GM12878 (cell line): ENCODE measurements at regions not wholly inside any gene's neighbourhood (a gene's known extent, or its start where the extent isn't known, plus 50 kb on each side); places are given as distances from the start of the nearest gene placed in this dataset.

Experiments
- CTCF ChIP-seq, 3 experiments: IDR thresholded peaks in 2 of 3; conservative IDR thresholded peaks in 1 of 3; 2 replicates each; pipeline ENCODE4 v1.5.1; 2011; ENCODE audit warnings: low read depth in 3 of 3, low read length in 3 of 3, mild to moderate bottlenecking in 3 of 3, control low read depth in 2 of 3, moderate library complexity in 2 of 3, inconsistent platforms in 1 of 3, mixed read lengths in 1 of 3; ENCODE audit not compliant: control insufficient read depth in 2 of 3, insufficient read depth in 1 of 3; ENCODE audit errors: extremely low read depth in 1 of 3
- CUX1 ChIP-seq: IDR thresholded peaks from 2 replicates; pipeline ENCODE4 v1.6.1; 2012; ENCODE audit warnings: improper control_type of control experiment, low read depth, low read length; ENCODE audit not compliant: insufficient replicate concordance
- EP300 ChIP-seq, 2 experiments: fragments of 150-350 bp in 1 of 2; IDR thresholded peaks; 2 replicates each; pipeline ENCODE4 v1.6.1; 2011 to 2012; ENCODE audit warnings: low read depth in 2 of 2, low read length in 2 of 2, borderline replicate concordance in 1 of 2, improper control_type of control experiment in 1 of 2, inconsistent platforms in 1 of 2; ENCODE audit not compliant: control insufficient read depth in 1 of 2
- EZH2 ChIP-seq: IDR thresholded peaks from 2 replicates; pipeline ENCODE4 v1.6.1; 2012; ENCODE audit warnings: low read depth, mild to moderate bottlenecking, control low read depth, inconsistent platforms, low read length, borderline replicate concordance; ENCODE audit not compliant: control insufficient read depth
- GABPA ChIP-seq: IDR thresholded peaks from 2 replicates; pipeline ENCODE4 v1.6.1; 2014; ENCODE audit warnings: antibody characterized with exemption, low read depth, mild to moderate bottlenecking, inconsistent platforms
- MXI1 ChIP-seq: fragments of 150-350 bp; IDR thresholded peaks from 2 replicates; pipeline ENCODE4 v1.6.1; 2011; ENCODE audit warnings: low read depth, mild to moderate bottlenecking, inconsistent platforms, low read length, improper control_type of control experiment
- POLR2AphosphoS5 ChIP-seq: IDR thresholded peaks from 2 replicates; pipeline ENCODE4 v1.6.1; 2011; ENCODE audit warnings: mild to moderate bottlenecking, low read length, inconsistent platforms
- POU2F2 ChIP-seq: IDR thresholded peaks from 3 replicates; pipeline ENCODE4 v1.6.1; 2011; ENCODE audit warnings: low read depth, mild to moderate bottlenecking, low read length, borderline replicate concordance
- SUZ12 ChIP-seq: fragments of 200-600 bp; sonication (generic); IDR thresholded peaks from one replicate; pipeline ENCODE4 v1.6.1; 2018; ENCODE audit warnings: antibody characterized with exemption, mild to moderate bottlenecking; ENCODE audit not compliant: unreplicated experiment
- TAF1 ChIP-seq: IDR thresholded peaks from 2 replicates; pipeline ENCODE4 v1.6.1; 2011; ENCODE audit warnings: mild to moderate bottlenecking, low read depth, low read length, borderline replicate concordance
- TCF3 ChIP-seq: IDR thresholded peaks from 2 replicates; pipeline ENCODE4 v1.6.1; 2012; ENCODE audit warnings: low read depth, mild to moderate bottlenecking, low read length, borderline replicate concordance; ENCODE audit not compliant: insufficient read depth
- TF ChIP-seq, protein P1 (sequence below): fragments of 450-650 bp; IDR thresholded peaks from 2 replicates; pipeline ENCODE4 v1.6.1; 2014; ENCODE audit warnings: mild to moderate bottlenecking
- TF ChIP-seq, protein P2 (sequence below): fragments of 450-650 bp; formaldehyde crosslinking; IDR thresholded peaks from 2 replicates; pipeline ENCODE4 v1.4.0; 2022; ENCODE audit warnings: mild to moderate bottlenecking, moderate library complexity
- TF ChIP-seq, protein P3 (sequence below): fragments of 450-650 bp; IDR thresholded peaks from 2 replicates; pipeline ENCODE4 v1.6.1; 2017; ENCODE audit warnings: antibody characterized with exemption, mild to moderate bottlenecking, moderate library complexity

GRCh38 chr6:101231606-101232235, 161.8 kb upstream of the GRIK2 start:
- no peak for TF ChIP-seq POLR2AphosphoS5
- no peak for TF ChIP-seq TCF3
- TF ChIP-seq CTCF (IDR thresholded peaks at IDR 0.05 in 2 of 3, conservative IDR thresholded peaks at IDR 0.05 in 1 of 3; ENCODE audit: control insufficient read depth in 2 of 3, extremely low read depth in 1 of 3, insufficient read depth in 1 of 3, low read depth in 3 of 3, low read length in 3 of 3) = no peak
- TF ChIP-seq TAF1 = no peak
- TF ChIP-seq CUX1 = no peak
- no peak for TF ChIP-seq SUZ12
- no peak for TF ChIP-seq GABPA
- TF ChIP-seq MXI1 = no peak
- TF ChIP-seq, protein P1, sequence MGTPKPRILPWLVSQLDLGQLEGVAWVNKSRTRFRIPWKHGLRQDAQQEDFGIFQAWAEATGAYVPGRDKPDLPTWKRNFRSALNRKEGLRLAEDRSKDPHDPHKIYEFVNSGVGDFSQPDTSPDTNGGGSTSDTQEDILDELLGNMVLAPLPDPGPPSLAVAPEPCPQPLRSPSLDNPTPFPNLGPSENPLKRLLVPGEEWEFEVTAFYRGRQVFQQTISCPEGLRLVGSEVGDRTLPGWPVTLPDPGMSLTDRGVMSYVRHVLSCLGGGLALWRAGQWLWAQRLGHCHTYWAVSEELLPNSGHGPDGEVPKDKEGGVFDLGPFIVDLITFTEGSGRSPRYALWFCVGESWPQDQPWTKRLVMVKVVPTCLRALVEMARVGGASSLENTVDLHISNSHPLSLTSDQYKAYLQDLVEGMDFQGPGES = no peak
- TF ChIP-seq, protein P2, sequence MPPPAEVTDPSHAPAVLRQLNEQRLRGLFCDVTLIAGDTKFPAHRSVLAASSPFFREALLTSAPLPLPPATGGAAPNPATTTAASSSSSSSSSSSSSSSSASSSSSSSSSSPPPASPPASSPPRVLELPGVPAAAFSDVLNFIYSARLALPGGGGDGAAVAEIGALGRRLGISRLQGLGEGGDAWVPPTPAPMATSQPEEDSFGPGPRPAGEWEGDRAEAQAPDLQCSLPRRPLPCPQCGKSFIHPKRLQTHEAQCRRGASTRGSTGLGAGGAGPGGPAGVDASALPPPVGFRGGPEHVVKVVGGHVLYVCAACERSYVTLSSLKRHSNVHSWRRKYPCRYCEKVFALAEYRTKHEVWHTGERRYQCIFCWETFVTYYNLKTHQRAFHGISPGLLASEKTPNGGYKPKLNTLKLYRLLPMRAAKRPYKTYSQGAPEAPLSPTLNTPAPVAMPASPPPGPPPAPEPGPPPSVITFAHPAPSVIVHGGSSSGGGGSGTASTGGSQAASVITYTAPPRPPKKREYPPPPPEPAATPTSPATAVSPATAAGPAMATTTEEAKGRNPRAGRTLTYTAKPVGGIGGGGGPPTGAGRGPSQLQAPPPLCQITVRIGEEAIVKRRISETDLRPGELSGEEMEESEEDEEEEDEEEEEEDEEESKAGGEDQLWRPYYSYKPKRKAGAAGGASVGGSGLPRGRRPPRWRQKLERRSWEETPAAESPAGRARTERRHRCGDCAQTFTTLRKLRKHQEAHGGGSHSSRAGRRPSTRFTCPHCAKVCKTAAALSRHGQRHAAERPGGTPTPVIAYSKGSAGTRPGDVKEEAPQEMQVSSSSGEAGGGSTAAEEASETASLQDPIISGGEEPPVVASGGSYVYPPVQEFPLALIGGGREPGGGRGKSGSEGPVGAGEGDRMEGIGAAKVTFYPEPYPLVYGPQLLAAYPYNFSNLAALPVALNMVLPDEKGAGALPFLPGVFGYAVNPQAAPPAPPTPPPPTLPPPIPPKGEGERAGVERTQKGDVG = no peak
- TF ChIP-seq EP300 (IDR thresholded peaks at IDR 0.05; ENCODE audit: borderline replicate concordance in 1 of 2, control insufficient read depth in 1 of 2, low read depth in 2 of 2, low read length in 2 of 2) = no peak
- TF ChIP-seq EZH2 = no peak
- TF ChIP-seq, protein P3, sequence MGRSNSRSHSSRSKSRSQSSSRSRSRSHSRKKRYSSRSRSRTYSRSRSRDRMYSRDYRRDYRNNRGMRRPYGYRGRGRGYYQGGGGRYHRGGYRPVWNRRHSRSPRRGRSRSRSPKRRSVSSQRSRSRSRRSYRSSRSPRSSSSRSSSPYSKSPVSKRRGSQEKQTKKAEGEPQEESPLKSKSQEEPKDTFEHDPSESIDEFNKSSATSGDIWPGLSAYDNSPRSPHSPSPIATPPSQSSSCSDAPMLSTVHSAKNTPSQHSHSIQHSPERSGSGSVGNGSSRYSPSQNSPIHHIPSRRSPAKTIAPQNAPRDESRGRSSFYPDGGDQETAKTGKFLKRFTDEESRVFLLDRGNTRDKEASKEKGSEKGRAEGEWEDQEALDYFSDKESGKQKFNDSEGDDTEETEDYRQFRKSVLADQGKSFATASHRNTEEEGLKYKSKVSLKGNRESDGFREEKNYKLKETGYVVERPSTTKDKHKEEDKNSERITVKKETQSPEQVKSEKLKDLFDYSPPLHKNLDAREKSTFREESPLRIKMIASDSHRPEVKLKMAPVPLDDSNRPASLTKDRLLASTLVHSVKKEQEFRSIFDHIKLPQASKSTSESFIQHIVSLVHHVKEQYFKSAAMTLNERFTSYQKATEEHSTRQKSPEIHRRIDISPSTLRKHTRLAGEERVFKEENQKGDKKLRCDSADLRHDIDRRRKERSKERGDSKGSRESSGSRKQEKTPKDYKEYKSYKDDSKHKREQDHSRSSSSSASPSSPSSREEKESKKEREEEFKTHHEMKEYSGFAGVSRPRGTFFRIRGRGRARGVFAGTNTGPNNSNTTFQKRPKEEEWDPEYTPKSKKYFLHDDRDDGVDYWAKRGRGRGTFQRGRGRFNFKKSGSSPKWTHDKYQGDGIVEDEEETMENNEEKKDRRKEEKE = no peak
- no peak for TF ChIP-seq POU2F2
